ENCODE measurements at regions not wholly inside any gene's neighbourhood (a gene's known extent, or its start where the extent isn't known, plus 50 kb on each side); places are given as distances from the start of the nearest gene placed in this dataset.
A peak's percentile ranks its signal among the peaks of the same experiment; 100 is the strongest.

- TF ChIP-seq CTCF (IDR thresholded peaks at IDR 0.05), result peak; percentile 46
- no peak for TF ChIP-seq EZH2 (IDR thresholded peaks at IDR 0.05)
Observed at GRCh38 chr6:149190224-149190831, 127.2 kb upstream of the TAB2 start.
